ENCODE measurements at regions not wholly inside any gene's neighbourhood (a gene's known extent, or its start where the extent isn't known, plus 50 kb on each side); places are given as distances from the start of the nearest gene placed in this dataset.

DNA sequence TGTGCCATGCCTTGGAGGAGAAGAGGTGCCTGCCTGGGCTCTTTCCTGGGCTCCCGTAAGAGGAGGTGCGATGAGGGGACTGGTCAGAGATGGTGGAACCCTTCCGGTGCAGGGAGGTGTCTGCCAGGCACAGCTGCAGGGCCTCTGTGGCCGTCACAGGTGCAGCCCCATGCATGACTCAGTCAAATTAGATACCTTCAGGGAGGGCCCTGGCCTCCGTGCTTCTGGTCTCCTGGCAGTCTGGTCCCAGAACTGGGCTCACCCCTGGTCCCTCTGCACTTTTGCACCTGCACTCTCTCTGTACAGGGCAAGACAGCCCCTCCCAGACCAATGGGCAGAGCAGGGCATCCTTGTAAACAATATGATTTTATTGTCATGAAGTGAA is 49.9 kb upstream of the LRPAP1 start:
- TF ChIP-seq REST (IDR thresholded peaks at IDR 0.05) (no peak), ESRRA (IDR thresholded peaks at IDR 0.05; ENCODE audit: borderline replicate concordance, low read length) (no peak)
- TF ChIP-seq, protein P1, sequence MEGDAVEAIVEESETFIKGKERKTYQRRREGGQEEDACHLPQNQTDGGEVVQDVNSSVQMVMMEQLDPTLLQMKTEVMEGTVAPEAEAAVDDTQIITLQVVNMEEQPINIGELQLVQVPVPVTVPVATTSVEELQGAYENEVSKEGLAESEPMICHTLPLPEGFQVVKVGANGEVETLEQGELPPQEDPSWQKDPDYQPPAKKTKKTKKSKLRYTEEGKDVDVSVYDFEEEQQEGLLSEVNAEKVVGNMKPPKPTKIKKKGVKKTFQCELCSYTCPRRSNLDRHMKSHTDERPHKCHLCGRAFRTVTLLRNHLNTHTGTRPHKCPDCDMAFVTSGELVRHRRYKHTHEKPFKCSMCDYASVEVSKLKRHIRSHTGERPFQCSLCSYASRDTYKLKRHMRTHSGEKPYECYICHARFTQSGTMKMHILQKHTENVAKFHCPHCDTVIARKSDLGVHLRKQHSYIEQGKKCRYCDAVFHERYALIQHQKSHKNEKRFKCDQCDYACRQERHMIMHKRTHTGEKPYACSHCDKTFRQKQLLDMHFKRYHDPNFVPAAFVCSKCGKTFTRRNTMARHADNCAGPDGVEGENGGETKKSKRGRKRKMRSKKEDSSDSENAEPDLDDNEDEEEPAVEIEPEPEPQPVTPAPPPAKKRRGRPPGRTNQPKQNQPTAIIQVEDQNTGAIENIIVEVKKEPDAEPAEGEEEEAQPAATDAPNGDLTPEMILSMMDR (IDR thresholded peaks at IDR 0.05), result no peak

Measured in A549 (cell line).